Upper lobe of left lung (tissue), 4 donors: ENCODE measurements at regions not wholly inside any gene's neighbourhood (a gene's known extent, or its start where the extent isn't known, plus 50 kb on each side); places are given as distances from the start of the nearest gene placed in this dataset.

Experiments used
- CTCF ChIP-seq, 6 experiments: fragments of 450-650 bp in 4 of 6; fragments of 200-600 bp in 2 of 6; sonication (generic) in 2 of 6; IDR thresholded peaks; one replicate each; pipeline ENCODE4 v1.5.1; 2016 to 2019; ENCODE audit warnings: antibody characterized with exemption in 6 of 6
- EP300 ChIP-seq, 4 donors: sonication (generic); formaldehyde crosslinking; IDR thresholded peaks; one replicate each; pipeline ENCODE4 v1.5.1; 2017; ENCODE audit warnings: antibody characterized with exemption in 4 of 4, control low read depth in 2 of 4
- POLR2A ChIP-seq, 4 donors: fragments of 450-650 bp; IDR thresholded peaks; one replicate each; pipeline ENCODE4 v1.5.1; 2016 to 2017; ENCODE audit warnings: antibody characterized with exemption in 4 of 4, mild to moderate bottlenecking in 2 of 4

- TF ChIP-seq CTCF (IDR thresholded peaks at IDR 0.05) (no peak), POLR2A (IDR thresholded peaks at IDR 0.05) (no peak), EP300 (IDR thresholded peaks at IDR 0.05) (no peak)
Observed at GRCh38 chr5:125100951-125101350, 354.5 kb upstream of the ZNF608 start.
